HCT116 (cell line): ENCODE measurements at regions not wholly inside any gene's neighbourhood (a gene's known extent, or its start where the extent isn't known, plus 50 kb on each side); places are given as distances from the start of the nearest gene placed in this dataset.

Experiments used
- ATAC-seq: fragments of 200-7000 bp; cut with Tn5 transposase; 2 replicates; pipeline ENCODE4 v1.9.1; 2020; ENCODE audit warnings: mild to moderate bottlenecking, moderate library complexity
- BruUV-seq: library from RNA; stranded (reverse); fragments of 400-500 nt; replicated peaks from 2 replicates; lab custom pipeline; 2021; lab: Mats Ljungman, UMichigan
- CTCF ChIA-PET: fragments of 300-600 bp; sonication (Branson Sonifier 250); formaldehyde crosslinking; loops from one replicate; lab custom pipeline; 2021; ENCODE audit warnings: antibody characterized with exemption; lab: Charles Lee
- POLR2A ChIA-PET: fragments of 300-600, 350-600 bp; sonication (Branson Sonifier 250); formaldehyde crosslinking; loops from one replicate; lab custom pipeline; 2021; ENCODE audit warnings: antibody characterized with exemption; lab: Charles Lee
- RAD21 ChIA-PET, 2 experiments: fragments of 300-600 bp; sonication (Branson Sonifier 250); formaldehyde crosslinking; loops; one replicate each; lab custom pipeline; 2023; ENCODE audit warnings: low total read pairs in 2 of 2; ENCODE audit not compliant: uncharacterized antibody in 2 of 2, unreplicated experiment in 2 of 2, low non-redundant PET in 1 of 2; lab: Charles Lee
- DNase-seq: peaks from one replicate; pipeline ENCODE4 v3.0.0-alpha.2; 2010; ENCODE audit warnings: low read depth, low spot score
- H2AFZ ChIP-seq: fragments of 200-600 bp; shearing (Covaris generic), sonication (generic); 2 replicates; pipeline ENCODE4 v1.6.1; 2017; ENCODE audit warnings: low read depth, mixed run types, mixed read lengths, antibody characterized with exemption, low read length; ENCODE audit not compliant: poor library complexity, severe bottlenecking
- H3K27ac ChIP-seq: 2 replicates; pipeline ENCODE4 v1.5.1; 2012; ENCODE audit warnings: low read depth, low read length
- H3K27me3 ChIP-seq: fragments of 200-600 bp; sonication (generic); 2 replicates; pipeline ENCODE4 v1.6.1; 2016; ENCODE audit warnings: mixed run types, low read length, mixed read lengths; ENCODE audit not compliant: insufficient read depth
- H3K36me3 ChIP-seq, 2 experiments: fragments of 200-500 bp in 1 of 2; fragments of 200-600 bp in 1 of 2; sonication (Bioruptor generic) in 1 of 2; sonication (generic) in 1 of 2; 2 replicates each; pipeline versions ENCODE4 v1.5.1 to v1.6.1; 2014 to 2016; ENCODE audit warnings: low read length in 2 of 2, inconsistent platforms in 1 of 2, mixed read lengths in 1 of 2, mixed run types in 1 of 2; ENCODE audit not compliant: insufficient read depth in 2 of 2, control insufficient read depth in 1 of 2
- H3K4me1 ChIP-seq, 2 experiments: fragments of 200-600 bp in 1 of 2; sonication (generic) in 1 of 2; 2 replicates each; pipeline versions ENCODE4 v1.5.1 to v1.6.1; 2012 to 2017; ENCODE audit warnings: low read length in 2 of 2, inconsistent platforms in 1 of 2, mild to moderate bottlenecking in 1 of 2, mixed read lengths in 1 of 2, mixed run types in 1 of 2, moderate library complexity in 1 of 2; ENCODE audit not compliant: insufficient read depth in 2 of 2, control insufficient read depth in 1 of 2
- H3K4me2 ChIP-seq: fragments of 200-600 bp; sonication (generic); 2 replicates; pipeline ENCODE4 v1.6.1; 2017; ENCODE audit warnings: mixed run types, low read length, mixed read lengths
- H3K4me3 ChIP-seq, 2 experiments: fragments of 200-600 bp in 1 of 2; sonication (generic) in 1 of 2; replicated peaks in 1 of 2; 2 replicates each; pipeline ENCODE4 v1.5.1; 2011 to 2016; ENCODE audit warnings: low read length in 2 of 2, control low read depth in 1 of 2, low read depth in 1 of 2, mild to moderate bottlenecking in 1 of 2, mixed read lengths in 1 of 2, mixed run types in 1 of 2
- H3K79me2 ChIP-seq: fragments of 200-600 bp; sonication (generic); 2 replicates; pipeline ENCODE4 v1.6.1; 2017; ENCODE audit warnings: mild to moderate bottlenecking, mixed run types, low read length, moderate library complexity, mixed read lengths; ENCODE audit not compliant: insufficient read depth
- H3K9ac ChIP-seq: fragments of 200-600 bp; sonication (generic); 2 replicates; pipeline ENCODE4 v1.6.1; 2016; ENCODE audit warnings: low read length, mixed read lengths
- H3K9me2 ChIP-seq: fragments of 200-600 bp; sonication (generic), shearing (Covaris generic); 2 replicates; pipeline ENCODE4 v1.6.1; 2017; ENCODE audit warnings: mixed run types, mild to moderate bottlenecking, moderate library complexity; ENCODE audit not compliant: insufficient read depth
- H3K9me3 ChIP-seq, 2 experiments: fragments of 200-500 bp in 1 of 2; fragments of 200-600 bp in 1 of 2; sonication (Bioruptor generic) in 1 of 2; sonication (generic) in 1 of 2; 2 replicates each; pipeline ENCODE4 v1.6.1; 2014 to 2017; ENCODE audit warnings: low read length in 2 of 2, mixed read lengths in 2 of 2, inconsistent platforms in 1 of 2, low read depth in 1 of 2, mild to moderate bottlenecking in 1 of 2, mixed run types in 1 of 2, moderate library complexity in 1 of 2; ENCODE audit not compliant: control insufficient read depth in 1 of 2, insufficient read depth in 1 of 2
- H4K20me1 ChIP-seq: fragments of 200-600 bp; sonication (generic), shearing (Covaris generic); 2 replicates; pipeline ENCODE4 v1.6.1; 2017; ENCODE audit warnings: mixed run types, mild to moderate bottlenecking, moderate library complexity; ENCODE audit not compliant: insufficient read depth
- CEBPB ChIP-seq: IDR thresholded peaks from 2 replicates; pipeline ENCODE4 v1.6.1; 2012; ENCODE audit warnings: low read depth
- ELF1 ChIP-seq: IDR thresholded peaks from 2 replicates; pipeline ENCODE4 v1.6.1; 2012; ENCODE audit warnings: low read depth, borderline replicate concordance
- EZH2 ChIP-seq: fragments of 200-600 bp; sonication (generic); IDR thresholded peaks from 2 replicates; pipeline ENCODE4 v1.6.1; 2017; ENCODE audit warnings: antibody characterized with exemption, mixed run types
- JUND ChIP-seq: IDR thresholded peaks from 2 replicates; pipeline ENCODE4 v1.6.1; 2012
- POLR2A ChIP-seq: IDR thresholded peaks from 2 replicates; pipeline ENCODE4 v1.7.0; 2011; ENCODE audit warnings: borderline replicate concordance; ENCODE audit not compliant: insufficient read depth, insufficient read length; ENCODE audit errors: extremely low read depth
- POLR2AphosphoS5 ChIP-seq: IDR thresholded peaks from 2 replicates; pipeline ENCODE4 v1.6.1; 2011; ENCODE audit warnings: mild to moderate bottlenecking, low read depth, low read length, moderate library complexity
- RAD21 ChIP-seq: IDR thresholded peaks from 2 replicates; pipeline ENCODE4 v1.6.1; 2012; ENCODE audit warnings: low read depth, mild to moderate bottlenecking
- SP1 ChIP-seq: IDR thresholded peaks from 2 replicates; pipeline ENCODE4 v1.6.1; 2012; ENCODE audit warnings: low read depth
- SRF ChIP-seq: IDR thresholded peaks from 2 replicates; pipeline ENCODE4 v1.6.1; 2012; ENCODE audit warnings: low read depth
- ZFX ChIP-seq: fragments of 450-650 bp; IDR thresholded peaks from 2 replicates; pipeline ENCODE4 v1.6.1; 2017
- ZNF274 ChIP-seq: fragments of 200-500 bp; sonication (Bioruptor generic); IDR thresholded peaks from 2 replicates; pipeline ENCODE4 v1.6.1; 2014; ENCODE audit warnings: mild to moderate bottlenecking, low read depth, low read length, inconsistent platforms
- intact Hi-C: fragments of 100-400 bp; cut with micrococcal nuclease; formaldehyde crosslinking; loops from 2 replicates; pipeline ENCODE4 v1.10.0; 2022
- TF ChIP-seq, protein P1 (sequence below): IDR thresholded peaks from 2 replicates; pipeline ENCODE4 v1.6.1; 2012; ENCODE audit warnings: low read depth
- TF ChIP-seq, protein P2 (sequence below): IDR thresholded peaks from 2 replicates; pipeline ENCODE4 v1.6.1; 2012

DNA sequence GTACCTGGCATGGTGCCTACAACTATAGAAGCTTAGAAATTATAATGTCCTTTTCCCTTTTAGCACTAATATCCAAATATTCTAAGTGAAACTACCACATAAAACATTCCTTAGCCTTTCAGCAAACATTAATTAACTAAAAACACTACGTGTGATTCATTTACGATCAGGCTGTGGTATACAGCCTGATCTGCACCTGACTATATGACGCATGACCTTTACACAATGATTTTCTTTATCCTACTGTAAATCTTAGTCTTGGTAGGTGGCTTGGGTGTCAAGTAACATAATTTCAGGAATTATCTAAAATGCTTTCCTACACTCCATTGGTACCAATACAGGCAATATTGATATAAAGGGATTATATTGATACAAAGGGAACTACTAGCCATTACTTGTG is 686.7 kb downstream of the DTWD2 start:
- no peaks in the 10 kb centered on the region for H3K4me1 ChIP-seq
- ChIA-PET RAD21 (no interaction called here), POLR2A (no interaction called here), CTCF (no interaction called here)
- H3K27me3 ChIP-seq, result no peaks in the 10 kb centered on the region
- H3K36me3 ChIP-seq, result no peaks in the 10 kb centered on the region
- no peak overlapping the region for H3K27ac ChIP-seq
- H3K9me2 ChIP-seq, result no peaks in the 10 kb centered on the region
- ATAC-seq, result no peak
- TF ChIP-seq SRF (no peak), JUND (no peak), ELF1 (no peak), EZH2 (no peak), POLR2A (no peak), POLR2AphosphoS5 (no peak), CEBPB (no peak), SP1 (no peak), ZFX (no peak), RAD21 (no peak), ZNF274 (no peak)
- TF ChIP-seq, protein P1, sequence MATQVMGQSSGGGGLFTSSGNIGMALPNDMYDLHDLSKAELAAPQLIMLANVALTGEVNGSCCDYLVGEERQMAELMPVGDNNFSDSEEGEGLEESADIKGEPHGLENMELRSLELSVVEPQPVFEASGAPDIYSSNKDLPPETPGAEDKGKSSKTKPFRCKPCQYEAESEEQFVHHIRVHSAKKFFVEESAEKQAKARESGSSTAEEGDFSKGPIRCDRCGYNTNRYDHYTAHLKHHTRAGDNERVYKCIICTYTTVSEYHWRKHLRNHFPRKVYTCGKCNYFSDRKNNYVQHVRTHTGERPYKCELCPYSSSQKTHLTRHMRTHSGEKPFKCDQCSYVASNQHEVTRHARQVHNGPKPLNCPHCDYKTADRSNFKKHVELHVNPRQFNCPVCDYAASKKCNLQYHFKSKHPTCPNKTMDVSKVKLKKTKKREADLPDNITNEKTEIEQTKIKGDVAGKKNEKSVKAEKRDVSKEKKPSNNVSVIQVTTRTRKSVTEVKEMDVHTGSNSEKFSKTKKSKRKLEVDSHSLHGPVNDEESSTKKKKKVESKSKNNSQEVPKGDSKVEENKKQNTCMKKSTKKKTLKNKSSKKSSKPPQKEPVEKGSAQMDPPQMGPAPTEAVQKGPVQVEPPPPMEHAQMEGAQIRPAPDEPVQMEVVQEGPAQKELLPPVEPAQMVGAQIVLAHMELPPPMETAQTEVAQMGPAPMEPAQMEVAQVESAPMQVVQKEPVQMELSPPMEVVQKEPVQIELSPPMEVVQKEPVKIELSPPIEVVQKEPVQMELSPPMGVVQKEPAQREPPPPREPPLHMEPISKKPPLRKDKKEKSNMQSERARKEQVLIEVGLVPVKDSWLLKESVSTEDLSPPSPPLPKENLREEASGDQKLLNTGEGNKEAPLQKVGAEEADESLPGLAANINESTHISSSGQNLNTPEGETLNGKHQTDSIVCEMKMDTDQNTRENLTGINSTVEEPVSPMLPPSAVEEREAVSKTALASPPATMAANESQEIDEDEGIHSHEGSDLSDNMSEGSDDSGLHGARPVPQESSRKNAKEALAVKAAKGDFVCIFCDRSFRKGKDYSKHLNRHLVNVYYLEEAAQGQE, result no peak
- TF ChIP-seq, protein P2, sequence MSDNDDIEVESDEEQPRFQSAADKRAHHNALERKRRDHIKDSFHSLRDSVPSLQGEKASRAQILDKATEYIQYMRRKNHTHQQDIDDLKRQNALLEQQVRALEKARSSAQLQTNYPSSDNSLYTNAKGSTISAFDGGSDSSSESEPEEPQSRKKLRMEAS, result no peak
- H3K9ac ChIP-seq, result no peak overlapping the region
- no TSS peak for BruUV-seq
- intact Hi-C loops, result no loop called here
- no peaks in the 10 kb centered on the region for H3K79me2 ChIP-seq
- H3K9me3 ChIP-seq, result no peaks in the 10 kb centered on the region
- no peak overlapping the region for H2AFZ ChIP-seq
- H3K4me2 ChIP-seq, result no peak overlapping the region
- no peak overlapping the region for H3K4me3 ChIP-seq
- H4K20me1 ChIP-seq, result no peaks in the 10 kb centered on the region
- DNase-seq, result no peak
